OCI-LY1 (cell line): ENCODE measurements at regions not wholly inside any gene's neighbourhood (a gene's known extent, or its start where the extent isn't known, plus 50 kb on each side); places are given as distances from the start of the nearest gene placed in this dataset.

ENCODE experiments used
- H2AFZ ChIP-seq: fragments of 200-600 bp; sonication (generic), shearing (Covaris generic); 2 replicates; pipeline ENCODE4 v1.6.0; 2014; ENCODE audit warnings: antibody characterized with exemption, mild to moderate bottlenecking, low read length
- H3F3A ChIP-seq: fragments of 200-600 bp; sonication (generic), shearing (Covaris generic); 2 replicates; pipeline ENCODE4 v1.6.0; 2014; ENCODE audit warnings: mild to moderate bottlenecking, antibody characterized with exemption, low read length, moderate library complexity; ENCODE audit not compliant: insufficient read depth
- H3K27ac ChIP-seq: fragments of 200-600 bp; sonication (generic); 2 replicates; pipeline ENCODE4 v1.5.1; 2014; ENCODE audit warnings: low read length, mixed run types, mild to moderate bottlenecking, low read depth; ENCODE audit not compliant: poor library complexity, severe bottlenecking
- H3K27me3 ChIP-seq: fragments of 200-600 bp; sonication (generic); 2 replicates; pipeline ENCODE4 v1.6.0; 2014; ENCODE audit warnings: antibody characterized with exemption, mild to moderate bottlenecking, low read length, moderate library complexity; ENCODE audit not compliant: insufficient read depth
- H3K36me3 ChIP-seq: fragments of 200-600 bp; sonication (generic); 2 replicates; pipeline ENCODE4 v1.6.1; 2014; ENCODE audit warnings: mild to moderate bottlenecking, antibody characterized with exemption, low read length, moderate library complexity, mixed read lengths; ENCODE audit not compliant: insufficient read depth
- H3K4me1 ChIP-seq: fragments of 200-600 bp; sonication (generic); 2 replicates; pipeline ENCODE4 v1.5.1; 2014; ENCODE audit warnings: mild to moderate bottlenecking, low read length, moderate library complexity; ENCODE audit not compliant: insufficient read depth, severe bottlenecking
- H3K4me2 ChIP-seq: fragments of 200-600 bp; sonication (generic), shearing (Covaris generic); 2 replicates; pipeline ENCODE4 v1.6.1; 2014; ENCODE audit warnings: low read length
- H3K4me3 ChIP-seq: fragments of 200-600 bp; sonication (generic); 2 replicates; pipeline ENCODE4 v1.5.1; 2014; ENCODE audit warnings: low read length, low read depth, mild to moderate bottlenecking, mixed read lengths; ENCODE audit not compliant: poor library complexity, severe bottlenecking
- H3K79me2 ChIP-seq: fragments of 200-600 bp; shearing (Covaris generic); 2 replicates; pipeline ENCODE4 v1.6.1; 2016; ENCODE audit warnings: mixed run types, low read length, mixed read lengths; ENCODE audit not compliant: insufficient read depth
- H3K9ac ChIP-seq: fragments of 200-600 bp; sonication (generic), shearing (Covaris generic); 2 replicates; pipeline ENCODE4 v1.6.1; 2014; ENCODE audit warnings: mild to moderate bottlenecking, low read length, mixed read lengths
- H3K9me2 ChIP-seq: fragments of 200-600 bp; sonication (generic), shearing (Covaris generic); 2 replicates; pipeline ENCODE4 v1.6.1; 2014; ENCODE audit warnings: low read depth, mild to moderate bottlenecking, low read length, mixed read lengths
- H3K9me3 ChIP-seq: fragments of 200-600 bp; shearing (Covaris generic); 2 replicates; pipeline ENCODE4 v1.6.1; 2014; ENCODE audit warnings: low read length, mixed read lengths
- H4K20me1 ChIP-seq: fragments of 200-600 bp; sonication (generic), shearing (Covaris generic); 2 replicates; pipeline ENCODE4 v1.6.0; 2016; ENCODE audit warnings: mild to moderate bottlenecking, low read length; ENCODE audit not compliant: insufficient read depth
- EZH2 ChIP-seq: fragments of 200-600 bp; sonication (generic), shearing (Covaris generic); IDR thresholded peaks from 2 replicates; pipeline ENCODE4 v1.8.0; 2017; ENCODE audit warnings: borderline replicate concordance, mixed run types, mild to moderate bottlenecking, antibody characterized with exemption, low read length, moderate library complexity, mixed read lengths
- TF ChIP-seq, protein P1 (sequence below): fragments of 200-600 bp; sonication (generic), shearing (Covaris generic); IDR thresholded peaks from 2 replicates; pipeline ENCODE4 v1.5.1; 2017; ENCODE audit warnings: mild to moderate bottlenecking, antibody characterized with exemption, low read length, moderate library complexity, mixed read lengths

DNA sequence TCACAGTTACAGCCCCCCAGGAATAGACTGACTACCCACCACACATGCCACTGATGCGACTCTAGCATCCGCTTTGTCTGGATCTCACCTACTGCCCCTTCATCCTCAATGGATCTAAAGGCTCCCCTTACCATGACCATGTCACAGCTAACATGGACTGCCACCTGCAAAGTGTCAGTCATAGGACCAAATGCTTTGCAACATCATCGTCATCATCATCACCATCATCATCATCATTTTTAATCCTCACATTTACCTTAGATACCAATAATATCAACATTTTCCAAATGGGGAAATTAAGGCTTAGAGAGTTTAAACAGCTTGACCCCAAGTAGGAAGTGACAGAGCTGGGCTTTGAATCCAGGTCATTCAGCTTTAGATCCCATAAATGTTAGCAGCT, 60.1 kb upstream of the NEDD4L start:
- no peaks in the 10 kb centered on the region for H3K9me2 ChIP-seq
- H3K9ac ChIP-seq: no peak overlapping the region
- H3K4me2 ChIP-seq: no peak overlapping the region
- TF ChIP-seq EZH2: no peak
- TF ChIP-seq, protein P1, sequence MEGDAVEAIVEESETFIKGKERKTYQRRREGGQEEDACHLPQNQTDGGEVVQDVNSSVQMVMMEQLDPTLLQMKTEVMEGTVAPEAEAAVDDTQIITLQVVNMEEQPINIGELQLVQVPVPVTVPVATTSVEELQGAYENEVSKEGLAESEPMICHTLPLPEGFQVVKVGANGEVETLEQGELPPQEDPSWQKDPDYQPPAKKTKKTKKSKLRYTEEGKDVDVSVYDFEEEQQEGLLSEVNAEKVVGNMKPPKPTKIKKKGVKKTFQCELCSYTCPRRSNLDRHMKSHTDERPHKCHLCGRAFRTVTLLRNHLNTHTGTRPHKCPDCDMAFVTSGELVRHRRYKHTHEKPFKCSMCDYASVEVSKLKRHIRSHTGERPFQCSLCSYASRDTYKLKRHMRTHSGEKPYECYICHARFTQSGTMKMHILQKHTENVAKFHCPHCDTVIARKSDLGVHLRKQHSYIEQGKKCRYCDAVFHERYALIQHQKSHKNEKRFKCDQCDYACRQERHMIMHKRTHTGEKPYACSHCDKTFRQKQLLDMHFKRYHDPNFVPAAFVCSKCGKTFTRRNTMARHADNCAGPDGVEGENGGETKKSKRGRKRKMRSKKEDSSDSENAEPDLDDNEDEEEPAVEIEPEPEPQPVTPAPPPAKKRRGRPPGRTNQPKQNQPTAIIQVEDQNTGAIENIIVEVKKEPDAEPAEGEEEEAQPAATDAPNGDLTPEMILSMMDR: no peak
- no peaks in the 10 kb centered on the region for H3F3A ChIP-seq
- H3K4me1 ChIP-seq: no peaks in the 10 kb centered on the region
- H3K4me3 ChIP-seq: no peak overlapping the region
- no peak overlapping the region for H3K27ac ChIP-seq
- H3K79me2 ChIP-seq: no peaks in the 10 kb centered on the region
- H2AFZ ChIP-seq: no peak overlapping the region
- H3K27me3 ChIP-seq: no peaks in the 10 kb centered on the region
- no peaks in the 10 kb centered on the region for H4K20me1 ChIP-seq
- H3K36me3 ChIP-seq: no peaks in the 10 kb centered on the region
- no peaks in the 10 kb centered on the region for H3K9me3 ChIP-seq

DNA sequence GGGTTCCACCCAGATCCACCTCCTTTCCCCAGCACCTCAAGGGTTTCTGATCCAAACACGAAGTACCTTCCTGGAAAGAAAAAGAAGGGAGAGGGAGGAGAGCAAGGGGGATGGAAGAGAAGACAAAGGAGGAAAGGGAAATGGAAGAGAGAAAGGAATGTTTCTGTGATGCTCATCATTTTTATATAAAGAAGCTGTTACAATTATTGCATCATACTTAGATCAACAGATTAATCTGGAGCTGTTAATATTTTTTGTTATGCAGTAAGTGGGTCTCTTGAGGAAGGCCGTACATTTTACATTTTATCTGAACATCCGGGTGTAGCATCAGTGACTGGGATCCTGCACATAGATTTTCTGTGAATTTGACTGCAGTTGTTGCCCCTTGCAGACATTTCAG, 60.6 kb upstream of the NEDD4L start:
- no peaks in the 10 kb centered on the region for H3K9me2 ChIP-seq
- no peak overlapping the region for H3K4me2 ChIP-seq

DNA sequence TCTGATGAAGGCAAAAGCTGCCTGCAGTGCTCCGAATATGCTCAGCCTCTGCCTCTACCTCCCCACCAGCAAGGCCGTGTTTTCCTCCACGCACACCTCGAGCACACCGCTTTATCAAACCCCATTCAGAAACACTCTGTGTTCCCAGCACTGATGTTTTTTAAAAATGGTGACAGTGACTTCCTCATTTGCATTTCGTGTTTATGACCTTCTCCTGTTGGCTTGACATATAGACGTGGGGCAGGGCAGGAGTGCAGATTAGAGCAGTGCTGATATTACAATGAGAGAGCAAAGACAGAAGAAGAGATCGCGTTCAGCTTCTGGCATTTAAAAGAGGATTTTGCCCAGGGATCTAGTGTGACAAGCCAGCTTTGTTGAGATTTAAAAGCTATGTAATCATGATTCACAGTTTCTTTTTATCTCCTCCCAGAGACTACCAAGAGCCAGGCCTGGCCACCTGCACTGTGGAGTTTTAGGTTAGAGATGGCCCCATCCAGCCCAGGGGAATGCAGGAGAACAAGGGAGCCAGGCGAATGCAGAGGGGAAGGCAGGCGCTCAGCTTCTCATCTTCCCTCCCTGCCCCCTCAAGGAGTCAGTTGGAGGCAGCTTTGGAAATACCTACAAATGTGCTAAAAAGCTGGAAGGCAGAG, 61.5 kb upstream of the NEDD4L start:
- no peak overlapping the region for H3K4me3 ChIP-seq
- no peaks in the 10 kb centered on the region for H3F3A ChIP-seq
- no peaks in the 10 kb centered on the region for H3K9me3 ChIP-seq
- H3K27ac ChIP-seq: no peak overlapping the region
- H3K36me3 ChIP-seq: no peaks in the 10 kb centered on the region
- no peaks in the 10 kb centered on the region for H3K9me2 ChIP-seq
- H4K20me1 ChIP-seq: no peaks in the 10 kb centered on the region
- TF ChIP-seq, protein P1: no peak
- TF ChIP-seq EZH2: no peak
- H3K4me2 ChIP-seq: no peak overlapping the region
- H3K9ac ChIP-seq: no peak overlapping the region
- no peak overlapping the region for H2AFZ ChIP-seq
- H3K4me1 ChIP-seq: no peaks in the 10 kb centered on the region
- H3K27me3 ChIP-seq: no peaks in the 10 kb centered on the region
- H3K79me2 ChIP-seq: no peaks in the 10 kb centered on the region

More for the DNA sequence above, 60.6 kb upstream of the NEDD4L start:
- H3F3A ChIP-seq: no peaks in the 10 kb centered on the region
- no peaks in the 10 kb centered on the region for H4K20me1 ChIP-seq
- H3K79me2 ChIP-seq: no peaks in the 10 kb centered on the region
- no peak overlapping the region for H3K9ac ChIP-seq
- H3K4me3 ChIP-seq: no peak overlapping the region
- H3K36me3 ChIP-seq: no peaks in the 10 kb centered on the region
- no peaks in the 10 kb centered on the region for H3K9me3 ChIP-seq
- H3K27me3 ChIP-seq: no peaks in the 10 kb centered on the region
- H2AFZ ChIP-seq: no peak overlapping the region
- no peak overlapping the region for H3K27ac ChIP-seq
- H3K4me1 ChIP-seq: no peaks in the 10 kb centered on the region
- TF ChIP-seq, protein P1: no peak
- no peak for TF ChIP-seq EZH2
